Body of pancreas (tissue), 4 donors: ENCODE measurements at regions not wholly inside any gene's neighbourhood (a gene's known extent, or its start where the extent isn't known, plus 50 kb on each side); places are given as distances from the start of the nearest gene placed in this dataset.

Experiments used
- ATAC-seq: fragments of 150-250 bp; one replicate; pipeline ENCODE4 v1.9.1; 2016
- DNase-seq, 4 donors: peaks; one replicate each; pipeline ENCODE4 v3.0.0-alpha.2; 2019
- H3K27ac ChIP-seq, 4 donors: fragments of 200-600 bp; sonication (generic); 1 replicate in 3 of 4; 2 replicates in 1 of 4; pipeline versions ENCODE4 v1.5.1 to v1.6.1; 2016 to 2019; ENCODE audit warnings: mild to moderate bottlenecking in 1 of 4, mixed read lengths in 1 of 4, moderate library complexity in 1 of 4
- H3K27me3 ChIP-seq, 2 donors: fragments of 200-600 bp; sonication (generic); one replicate each; pipeline ENCODE4 v1.6.0; 2016; ENCODE audit warnings: mild to moderate bottlenecking in 1 of 2
- H3K36me3 ChIP-seq, 2 donors: fragments of 200-600 bp; sonication (generic); replicated peaks in 1 of 2; 2 replicates each; pipeline ENCODE4 v1.5.1; 2016; ENCODE audit warnings: low read depth in 2 of 2; ENCODE audit not compliant: insufficient read depth in 1 of 2
- H3K4me1 ChIP-seq: fragments of 200-600 bp; sonication (generic); one replicate; pipeline ENCODE4 v1.6.0; 2016
- H3K4me3 ChIP-seq, 2 donors: fragments of 200-600 bp; sonication (generic); 1 replicate in 1 of 2; 2 replicates in 1 of 2; pipeline ENCODE4 v1.5.1; 2016 to 2019
- H3K9me3 ChIP-seq, 3 donors: fragments of 200-600 bp; sonication (generic); 1 replicate in 2 of 3; 2 replicates in 1 of 3; pipeline ENCODE4 v1.5.1; 2016
- CTCF ChIP-seq, 7 experiments: fragments of 450-650 bp in 4 of 7; fragments of 200-600 bp in 3 of 7; sonication (generic) in 3 of 7; IDR thresholded peaks; one replicate each; pipeline ENCODE4 v1.5.1; 2016 to 2019; ENCODE audit warnings: antibody characterized with exemption in 7 of 7
- POLR2A ChIP-seq, 3 donors: fragments of 450-650 bp; IDR thresholded peaks; one replicate each; pipeline ENCODE4 v1.6.1; 2016; ENCODE audit warnings: antibody characterized with exemption in 3 of 3, mild to moderate bottlenecking in 2 of 3
- WGBS, 2 donors: methylation state at CpG; one replicate each; pipeline ENCODE4 v1.1.5; 2017; 5-methylcytosine and 5-hydroxymethylcytosine counted together
- intact Hi-C: fragments of 100-400 bp; cut with DNase I; formaldehyde crosslinking; loops from one replicate; pipeline ENCODE4 v1.15.1; 2023

GRCh38 chr6:12543953-12544352 lies 172.6 kb upstream of the PHACTR1 start:
- H3K36me3 ChIP-seq, result no peaks in the 10 kb centered on the region
- intact Hi-C loops, result no loop called here
- H3K4me3 ChIP-seq, result no peak overlapping the region
- peak; percentile 23 to 62 (median 47) for DNase-seq
- peaks cover 18% of the 10 kb centered on the region for H3K4me1 ChIP-seq
- no peak for TF ChIP-seq CTCF (IDR thresholded peaks at IDR 0.05)
- TF ChIP-seq POLR2A (IDR thresholded peaks at IDR 0.05), result no peak
- no peaks in the 10 kb centered on the region for H3K27me3 ChIP-seq
- 41 to 53% methylated on average over 5 of the region's 5 CpGs for WGBS, 2 donors
- no peaks in the 10 kb centered on the region for H3K9me3 ChIP-seq
- peak; percentile 87 for ATAC-seq
- peak overlapping the region in 3 of 4 donors; percentile 50 to 73 (median 72) for H3K27ac ChIP-seq

DNA sequence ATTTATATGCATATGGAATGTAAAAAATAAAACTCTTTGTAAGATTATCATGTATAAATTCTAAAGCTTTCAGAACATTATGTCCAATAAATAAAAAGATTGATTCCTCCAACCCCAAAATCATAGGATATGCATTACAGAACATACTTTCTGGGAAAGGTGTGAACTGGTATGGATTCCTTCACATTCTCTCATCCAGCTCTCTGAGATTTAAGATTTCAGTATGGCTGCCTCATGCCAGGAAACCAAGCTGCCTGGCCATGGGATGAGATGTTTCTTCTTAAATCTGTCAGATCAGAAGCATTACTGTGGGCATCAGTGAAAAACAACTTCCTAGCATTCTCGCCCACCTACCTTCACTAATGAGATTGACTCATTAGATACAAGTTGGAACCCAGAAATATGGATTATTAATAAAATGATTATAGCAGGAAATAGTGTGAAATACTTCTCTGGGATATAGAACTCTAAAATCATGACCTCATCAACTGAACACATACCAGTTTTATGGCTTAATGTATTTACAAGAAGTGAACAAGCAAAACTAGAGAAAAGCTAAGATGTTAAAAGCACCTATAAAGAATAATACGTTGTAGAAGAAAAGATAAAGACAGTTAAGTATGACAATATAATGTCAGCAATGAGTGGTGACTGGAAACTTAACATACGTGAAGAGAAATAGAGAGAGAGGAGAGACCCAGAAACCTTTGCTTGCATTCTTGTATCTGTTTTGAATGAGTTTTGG lies 171.6 kb upstream of the PHACTR1 start:
- intact Hi-C loops, result no loop called here
- H3K4me3 ChIP-seq, result no peak overlapping the region
- H3K9me3 ChIP-seq, result no peaks in the 10 kb centered on the region
- TF ChIP-seq CTCF (IDR thresholded peaks at IDR 0.05) (no peak), POLR2A (IDR thresholded peaks at IDR 0.05) (no peak)
- H3K4me1 ChIP-seq, result peaks cover 12% of the 10 kb centered on the region
- ATAC-seq, result no peak
- peak overlapping the region in 3 of 4 donors; percentile 50 to 73 (median 72) for H3K27ac ChIP-seq
- H3K27me3 ChIP-seq, result no peaks in the 10 kb centered on the region
- DNase-seq, result no peak
- no peaks in the 10 kb centered on the region for H3K36me3 ChIP-seq
- WGBS, 2 donors, result 75 to 77% methylated on average over 3 of the region's 3 CpGs

DNA sequence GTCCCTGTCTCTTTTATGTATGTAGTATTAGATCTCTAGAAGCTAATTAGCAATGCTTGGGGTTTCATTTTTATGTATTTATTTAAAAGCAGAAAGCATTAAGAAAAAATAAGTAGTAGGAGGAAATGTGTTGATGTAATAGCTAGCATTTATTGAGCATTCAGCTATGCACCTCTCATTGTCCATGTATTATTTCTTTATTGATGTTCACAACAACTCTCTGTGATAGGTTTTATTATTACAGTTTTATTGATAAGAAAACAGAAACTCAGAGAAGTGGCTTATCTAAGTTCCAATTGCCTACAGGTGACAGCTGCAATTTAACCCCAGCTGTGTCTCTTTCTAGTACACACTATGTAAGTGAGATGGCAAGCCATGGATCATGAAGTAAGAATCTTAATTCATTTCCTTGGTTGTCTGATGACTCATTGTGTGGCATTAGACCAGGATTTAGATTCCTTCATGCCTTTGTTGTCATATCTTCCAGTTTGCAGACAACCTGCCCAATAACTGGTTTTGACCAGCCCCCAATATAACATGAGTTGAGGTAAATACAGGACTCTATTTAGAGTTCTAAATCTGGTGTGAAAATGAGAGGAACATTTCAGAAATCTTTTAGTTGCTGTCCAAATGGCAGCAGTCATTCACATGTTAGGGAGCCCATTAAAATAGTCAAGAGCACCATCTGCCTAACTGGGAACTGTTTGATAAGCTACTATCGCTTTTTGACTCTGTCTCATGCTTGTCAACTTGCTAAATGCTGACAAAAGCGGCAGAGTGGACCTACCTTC lies 170.8 kb upstream of the PHACTR1 start:
- Histone ChIP-seq H3K36me3 (no peaks in the 10 kb centered on the region), H3K27me3 (no peaks in the 10 kb centered on the region), H3K4me3 (no peak overlapping the region), H3K4me1 (peaks cover 12% of the 10 kb centered on the region), H3K27ac (peak overlapping the region in 2 of 4 donors; percentile 72 to 73), H3K9me3 (no peaks in the 10 kb centered on the region)
- 63 to 66% methylated on average over 2 of the region's 2 CpGs for WGBS, 2 donors
- intact Hi-C loops, result no loop called here
- TF ChIP-seq POLR2A (IDR thresholded peaks at IDR 0.05) (no peak), CTCF (IDR thresholded peaks at IDR 0.05) (no peak)
- ATAC-seq, result no peak
- no peak for DNase-seq

GRCh38 chr6:12546410-12547002 lies 170.1 kb upstream of the PHACTR1 start:
- Histone ChIP-seq H3K27ac (no peak overlapping the region), H3K4me3 (no peak overlapping the region), H3K9me3 (no peaks in the 10 kb centered on the region), H3K36me3 (no peaks in the 10 kb centered on the region), H3K27me3 (no peaks in the 10 kb centered on the region), H3K4me1 (peaks cover 12% of the 10 kb centered on the region)
- ATAC-seq (no peak), DNase-seq (no peak)
- 80 to 84% methylated on average over 4 of the region's 4 CpGs for WGBS, 2 donors
- intact Hi-C loops, result no loop called here
- TF ChIP-seq POLR2A (IDR thresholded peaks at IDR 0.05) (no peak), CTCF (IDR thresholded peaks at IDR 0.05) (no peak)
